Posterior vena cava (tissue), 2 donors: ENCODE measurements at regions not wholly inside any gene's neighbourhood (a gene's known extent, or its start where the extent isn't known, plus 50 kb on each side); places are given as distances from the start of the nearest gene placed in this dataset.

Experiments used
- DNase-seq: peaks from one replicate; pipeline ENCODE4 v3.0.0-alpha.2; 2020; ENCODE audit warnings: low spot score
- intact Hi-C, 2 donors: fragments of 100-400 bp; cut with DNase I; formaldehyde crosslinking; loops; one replicate each; pipeline versions ENCODE4 v1.14.1 to v1.14.2; 2022 to 2023
- donor health status: DM: yes; HTN: yes; CAD: no.
- donor health status: DM: yes; HTN: yes; CAD: no.

DNA sequence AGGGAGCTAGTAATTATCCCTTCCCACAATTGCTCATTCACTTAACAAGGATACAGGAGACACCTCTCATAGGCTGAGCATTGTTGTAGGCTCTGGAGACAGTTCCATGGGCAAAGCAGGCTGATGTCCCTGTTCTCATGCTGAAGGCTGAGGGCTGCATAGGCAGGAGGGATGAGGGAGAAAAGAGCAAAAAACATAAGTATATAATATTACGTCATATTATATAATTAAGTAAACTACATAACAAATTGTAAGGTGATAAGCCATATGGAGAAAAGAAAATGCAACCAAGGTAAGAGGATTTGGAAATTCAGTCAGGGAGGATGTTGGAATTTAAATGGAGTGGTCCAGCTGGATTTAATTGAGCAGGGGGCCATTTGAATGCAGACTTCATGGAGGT, 380.6 kb upstream of the ST6GAL2 start:
- intact Hi-C loops = no loop called here

DNA sequence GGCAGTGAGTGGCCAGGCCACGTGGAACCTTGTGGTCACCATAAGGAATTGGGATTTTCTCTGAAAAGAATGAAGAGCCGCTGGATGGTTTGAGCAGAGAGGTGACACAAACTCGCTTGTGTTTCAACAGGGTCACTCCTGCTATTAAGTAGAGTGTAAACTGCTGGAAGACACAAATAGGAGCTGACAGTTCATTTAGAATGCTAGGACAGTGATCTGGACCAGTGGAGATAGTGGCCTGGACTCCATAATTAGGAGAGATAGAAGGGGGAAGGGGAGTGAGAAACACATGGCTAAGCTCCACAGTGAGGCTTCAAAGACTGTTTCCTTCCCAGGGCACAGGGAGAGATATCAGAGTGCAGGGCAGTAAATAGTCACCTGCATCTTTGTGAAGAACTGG, 381.1 kb upstream of the ST6GAL2 start:
- DNase-seq = no peak
- intact Hi-C loops = no loop called here

More for the DNA sequence above, 380.6 kb upstream of the ST6GAL2 start:
- no peak for DNase-seq

DNA sequence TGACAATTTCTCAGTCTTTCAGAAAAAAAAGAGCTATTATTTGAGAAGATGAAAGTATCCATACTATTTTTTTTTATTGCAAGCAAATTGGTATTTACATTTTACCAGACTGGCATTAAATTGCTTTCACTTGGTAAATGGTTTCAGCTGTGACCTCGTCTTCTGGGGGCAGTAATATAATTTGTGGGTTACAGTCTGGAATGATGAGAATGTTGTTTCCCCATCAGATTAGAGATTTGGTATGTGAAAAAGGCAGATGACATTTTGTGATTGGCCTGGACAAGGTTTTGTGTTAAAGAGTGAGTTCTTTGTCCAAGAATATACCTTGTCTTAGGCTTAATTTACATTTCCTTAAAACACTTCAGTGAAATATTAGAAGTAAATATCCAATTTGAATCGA, 390.1 kb upstream of the ST6GAL2 start:
- intact Hi-C loops = no loop called here
- DNase-seq = no peak

DNA sequence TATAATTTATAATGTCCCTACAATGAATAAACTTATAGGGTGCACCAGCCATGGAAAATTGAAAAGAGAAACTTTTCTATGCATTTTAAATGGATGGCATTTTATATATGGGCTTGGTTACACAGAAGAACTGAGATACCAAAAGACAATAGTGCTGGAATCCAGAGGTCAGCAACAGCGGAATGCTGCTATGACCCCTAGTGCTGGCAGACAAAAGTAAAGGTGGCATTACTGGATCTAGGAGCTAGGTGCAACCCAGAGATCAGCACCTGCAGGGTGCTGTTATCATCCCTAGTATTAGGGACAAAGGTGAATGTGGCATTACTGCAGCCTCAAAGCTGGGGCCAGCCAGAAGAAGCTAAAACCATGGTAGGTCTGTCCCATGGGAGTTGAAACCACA, 392.7 kb upstream of the ST6GAL2 start:
- no peak for DNase-seq
- intact Hi-C loops = no loop called here

DNA sequence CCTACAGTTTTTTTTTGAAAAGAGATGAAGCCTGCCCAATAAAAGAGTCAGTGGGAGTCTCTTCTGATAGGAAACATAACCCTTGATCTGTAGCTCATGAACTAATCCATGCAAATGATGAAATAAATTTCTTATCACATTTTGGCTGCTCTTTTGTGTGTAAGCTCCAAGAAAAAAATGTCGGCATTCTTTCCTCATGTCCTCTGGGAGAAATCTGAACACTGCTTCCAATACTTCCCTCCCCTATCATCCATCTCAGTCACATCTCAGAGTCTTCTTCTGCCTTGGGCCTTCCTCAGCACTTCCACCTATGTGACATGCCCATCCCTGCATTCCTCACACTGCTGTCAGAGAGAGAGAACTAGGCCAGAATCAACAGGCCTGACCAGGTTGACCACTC, 395.7 kb upstream of the ST6GAL2 start:
- DNase-seq = no peak
- intact Hi-C loops = no loop called here

DNA sequence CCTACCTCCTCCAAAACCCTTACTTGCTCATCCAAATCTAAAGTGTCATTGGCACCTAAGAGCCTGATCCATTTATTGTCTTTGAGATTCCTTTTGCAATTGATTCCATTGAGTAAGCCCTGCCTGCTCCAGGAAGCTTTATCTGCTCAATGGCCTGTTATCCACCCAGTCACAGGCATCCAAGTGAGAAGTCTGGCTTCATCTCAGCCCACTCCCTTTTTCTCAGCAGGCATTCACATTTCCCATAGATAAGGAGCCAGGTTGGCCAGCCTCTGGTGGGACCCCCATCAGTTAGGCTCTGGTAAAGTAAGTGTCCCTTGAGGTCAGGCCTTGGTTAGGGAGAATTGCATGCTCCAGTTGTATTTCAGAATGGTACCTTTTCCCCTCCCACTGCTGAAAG, 396.2 kb upstream of the ST6GAL2 start:
- DNase-seq = no peak
- intact Hi-C loops = no loop called here

DNA sequence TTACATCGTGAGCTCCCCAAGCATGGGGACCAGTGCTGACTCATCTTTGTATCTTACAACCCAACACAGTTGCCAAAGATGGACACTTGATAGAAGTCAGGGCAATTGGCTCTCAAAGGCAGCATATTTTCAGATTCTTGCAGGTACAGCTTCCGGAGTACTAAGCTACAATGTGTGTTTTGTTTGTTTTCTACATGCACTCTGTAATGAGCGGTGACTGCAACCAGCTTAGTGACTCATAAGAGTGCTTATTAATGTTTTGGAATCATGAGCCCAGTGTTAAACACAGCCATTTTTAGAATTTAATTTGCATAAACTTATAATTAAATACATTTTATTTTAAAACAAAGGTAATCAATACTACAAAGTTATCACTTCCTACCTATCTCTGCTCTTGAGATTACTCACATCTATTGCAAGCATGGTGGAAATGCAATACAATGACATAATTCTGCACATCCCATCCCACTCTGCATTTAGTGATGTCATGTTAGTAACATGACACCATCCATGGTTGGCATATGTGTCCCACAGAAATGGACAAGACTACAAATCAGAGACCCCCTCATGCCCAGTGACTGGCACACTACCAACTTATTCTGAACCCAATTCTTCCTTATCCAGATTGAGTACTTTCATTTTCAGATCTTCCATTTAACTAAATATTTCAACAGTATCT, 399.8 kb upstream of the ST6GAL2 start:
- no peak for DNase-seq
- intact Hi-C loops = no loop called here

DNA sequence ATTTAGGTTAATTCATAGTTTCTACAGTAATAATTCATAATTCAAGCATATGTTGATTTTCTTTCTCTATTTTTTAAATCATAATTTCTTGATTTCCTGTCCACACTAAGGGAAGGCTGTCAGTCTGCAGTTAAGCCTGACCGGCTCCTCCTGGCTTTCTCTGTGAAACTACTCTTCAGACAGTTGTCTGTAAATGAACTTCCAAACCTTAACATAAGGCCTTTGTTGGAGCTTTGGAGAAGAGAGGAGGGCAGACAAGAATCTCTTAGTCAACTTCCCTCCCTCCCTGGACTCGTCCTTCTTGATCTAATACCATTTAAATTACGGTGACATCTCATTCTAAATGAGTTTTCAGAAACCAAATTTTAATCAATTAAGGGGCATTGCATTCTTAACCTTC, 404.1 kb upstream of the ST6GAL2 start:
- intact Hi-C loops = no loop called here
- DNase-seq = no peak

DNA sequence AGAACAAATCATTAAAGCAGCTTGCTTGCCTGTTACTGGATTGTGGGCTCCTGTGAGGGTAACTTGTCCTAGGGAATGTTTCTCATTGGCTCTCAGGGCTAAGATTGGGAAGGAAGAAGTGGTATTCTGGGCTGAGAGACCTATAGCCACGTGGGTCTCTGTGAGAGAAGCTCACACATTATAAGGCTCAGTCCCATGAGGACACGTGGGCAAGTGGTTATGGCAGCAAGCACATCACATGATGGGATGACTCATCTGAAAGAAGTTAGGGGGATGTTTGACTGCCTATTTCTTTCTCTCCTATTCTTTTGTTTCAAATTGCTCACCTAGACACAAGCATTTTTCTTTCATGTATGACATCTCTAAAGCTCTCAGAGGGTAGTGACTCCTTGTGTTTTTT, 418.0 kb upstream of the ST6GAL2 start:
- intact Hi-C loops = no loop called here
- DNase-seq = no peak

DNA sequence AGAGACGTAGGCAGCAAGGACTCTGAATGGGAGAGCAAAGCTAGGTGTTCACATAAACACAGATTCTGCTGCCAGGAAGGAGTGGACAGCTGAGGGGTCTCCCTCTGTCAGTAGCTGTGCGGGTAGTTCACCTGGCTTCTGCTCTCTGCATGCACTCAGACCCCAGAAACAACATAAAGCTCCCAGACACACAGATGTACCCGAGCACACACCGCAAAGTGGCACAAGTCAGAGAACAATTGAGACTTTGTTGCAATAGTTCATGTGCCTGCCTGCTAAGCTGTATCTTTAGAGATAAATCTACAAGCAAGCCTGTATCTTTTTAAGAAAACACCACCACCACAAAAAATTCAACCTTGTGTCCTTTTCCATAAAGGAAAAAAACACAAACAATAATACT, 420.0 kb upstream of the ST6GAL2 start:
- intact Hi-C loops = no loop called here
- no peak for DNase-seq

DNA sequence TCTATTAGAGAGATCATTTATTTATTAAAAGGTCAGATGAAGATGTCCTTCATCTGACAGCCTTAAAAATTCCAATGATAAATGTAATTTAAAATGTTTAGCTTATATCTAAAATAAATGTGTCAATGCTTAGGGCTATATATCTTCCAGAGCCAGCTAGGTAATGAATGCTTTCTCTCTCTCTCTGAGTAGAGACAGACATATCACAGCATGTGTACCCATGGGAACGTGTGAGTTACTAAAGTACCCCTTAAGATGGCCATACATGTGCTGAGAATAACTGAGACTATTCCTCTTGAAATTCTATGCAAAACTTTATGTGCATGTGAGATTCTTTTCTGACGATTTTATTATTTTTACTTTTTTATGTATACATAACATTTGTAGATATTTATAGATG, 420.9 kb upstream of the ST6GAL2 start:
- intact Hi-C loops = no loop called here
- no peak for DNase-seq

DNA sequence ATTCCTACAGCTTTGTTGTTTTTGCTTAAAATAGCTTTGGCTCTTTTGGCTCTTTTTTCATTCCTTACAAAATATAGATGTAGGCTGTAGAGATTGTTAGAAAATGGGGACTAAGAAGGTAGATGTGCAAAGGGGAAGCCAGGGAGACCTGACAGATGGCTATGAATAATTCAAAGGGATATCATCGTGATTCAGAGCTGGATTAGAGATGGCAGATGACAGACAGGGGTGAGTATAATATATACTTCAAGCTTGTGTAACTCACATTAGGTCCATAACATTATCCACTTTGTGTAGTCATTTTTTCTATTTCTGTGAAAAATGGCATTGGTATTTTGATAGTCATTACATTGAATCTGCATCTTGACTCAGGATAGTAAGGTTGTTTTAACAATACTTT, 422.9 kb upstream of the ST6GAL2 start:
- no peak for DNase-seq
- intact Hi-C loops = no loop called here

DNA sequence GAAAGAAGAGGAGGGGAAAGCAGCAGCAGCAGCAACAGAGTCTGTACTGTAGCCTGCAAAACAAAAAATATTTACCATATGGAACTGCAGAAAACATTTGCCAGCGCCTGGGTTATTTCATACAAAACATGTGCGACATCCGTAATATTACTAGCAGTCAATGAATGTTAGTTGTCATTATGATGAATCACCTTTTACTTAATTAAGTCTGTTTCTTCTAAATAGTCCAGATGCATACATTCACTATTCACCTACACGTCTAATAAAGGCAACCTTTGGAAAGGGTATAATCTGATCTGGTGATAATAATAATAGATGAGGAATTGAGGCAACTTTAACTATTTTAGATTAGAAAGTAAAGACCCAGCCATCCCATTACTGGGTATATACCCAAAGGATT, 426.3 kb upstream of the ST6GAL2 start:
- no peak for DNase-seq
- intact Hi-C loops = no loop called here

DNA sequence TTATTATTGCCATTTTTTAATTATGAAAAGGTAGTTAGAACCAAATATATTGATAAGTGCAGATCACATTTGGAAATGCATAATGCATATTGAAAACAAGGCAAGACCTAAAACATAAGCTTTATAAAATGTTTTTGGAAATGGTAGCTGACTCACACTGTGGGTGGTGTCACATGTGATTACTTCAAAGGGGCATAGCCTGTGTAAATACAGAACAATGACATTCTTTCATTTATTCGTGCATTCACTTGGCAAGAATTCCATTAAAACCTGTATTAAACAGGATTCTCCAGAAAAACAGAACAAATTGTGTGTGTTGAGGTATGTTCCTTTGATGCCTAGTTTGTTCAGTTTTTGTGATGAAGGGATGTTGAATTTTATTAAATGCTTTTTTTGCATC, 427.3 kb upstream of the ST6GAL2 start:
- DNase-seq = no peak
- intact Hi-C loops = no loop called here

DNA sequence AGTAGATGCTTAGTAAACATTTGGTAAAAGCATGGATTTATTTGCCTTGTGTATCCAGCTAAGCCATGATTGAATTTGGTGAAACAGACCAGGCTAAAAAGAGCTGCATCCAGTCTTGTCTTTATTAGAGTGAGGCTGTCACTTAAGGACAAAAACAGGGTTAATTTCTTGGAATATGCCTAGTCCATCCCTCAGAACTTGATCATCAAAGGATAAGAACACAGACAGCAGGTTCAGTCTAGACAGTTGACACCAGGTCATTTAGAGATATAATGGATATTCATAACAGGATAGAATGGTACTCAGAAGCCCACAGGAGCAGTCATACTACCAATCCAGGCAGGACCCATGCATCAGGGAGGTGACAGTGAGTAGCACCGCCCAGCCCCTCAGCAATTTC, 434.9 kb upstream of the ST6GAL2 start:
- no peak for DNase-seq
- intact Hi-C loops = loop anchor here in 1 of 2 donors (5.0 to 10.0 kb wide), 2 partner anchors 41 to 1604 kb away; no protein-coding TSS in a partner anchor

DNA sequence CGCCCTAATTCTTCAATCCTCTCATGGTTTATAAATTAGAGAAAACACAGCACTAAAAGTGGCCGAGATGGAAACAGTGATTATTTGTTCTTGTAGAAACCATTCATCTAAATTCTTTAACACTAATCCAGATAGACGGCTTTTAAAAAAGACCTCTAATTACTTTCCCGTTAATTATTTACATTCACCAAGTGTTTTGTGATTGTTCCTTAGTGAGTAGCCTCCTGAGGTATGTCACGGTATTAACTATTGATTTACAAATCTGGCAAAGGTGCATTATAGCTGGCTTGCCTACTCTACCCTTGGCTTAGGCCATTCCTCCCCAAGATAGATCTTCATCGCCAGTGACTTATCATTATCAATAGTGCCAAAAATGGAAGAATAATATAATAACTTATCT, 436.4 kb upstream of the ST6GAL2 start:
- DNase-seq = no peak
- intact Hi-C loops = loop anchor here in 1 of 2 donors (5.0 to 10.0 kb wide), 2 partner anchors 40 to 1602 kb away; no protein-coding TSS in a partner anchor

DNA sequence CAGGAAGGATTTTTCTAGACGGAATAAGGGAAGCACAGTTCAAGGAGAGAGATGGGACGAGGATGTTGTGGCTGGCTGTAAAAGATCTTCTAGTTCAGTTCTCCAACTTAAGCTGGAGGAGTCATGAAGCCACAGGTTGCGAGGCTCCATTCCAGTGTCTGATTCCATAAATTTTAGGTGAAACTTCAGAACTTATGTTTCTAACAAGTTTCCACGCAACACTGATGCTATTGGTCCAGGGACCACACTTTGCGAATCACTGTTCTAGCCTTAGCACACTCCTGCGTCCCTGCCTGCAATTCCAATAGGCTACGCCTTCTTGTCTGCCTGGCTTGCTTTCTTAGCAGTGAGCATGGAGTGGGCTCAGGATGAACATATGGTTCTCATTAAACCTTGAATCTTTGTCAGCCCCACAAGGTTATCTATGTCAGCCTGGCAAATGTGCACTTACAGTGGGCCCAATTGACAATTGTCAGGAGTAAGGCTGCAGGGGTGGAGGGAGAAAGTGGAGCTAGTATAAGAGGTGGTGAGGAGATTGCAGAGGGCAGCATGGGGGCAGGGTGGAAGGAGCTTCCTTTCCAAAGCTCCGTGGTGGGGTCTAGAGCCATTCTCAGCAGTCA, 438.1 kb upstream of the ST6GAL2 start:
- intact Hi-C loops = loop anchor here in 1 of 2 donors (5.0 to 10.0 kb wide), 2 partner anchors 38 to 1601 kb away; no protein-coding TSS in a partner anchor

DNA sequence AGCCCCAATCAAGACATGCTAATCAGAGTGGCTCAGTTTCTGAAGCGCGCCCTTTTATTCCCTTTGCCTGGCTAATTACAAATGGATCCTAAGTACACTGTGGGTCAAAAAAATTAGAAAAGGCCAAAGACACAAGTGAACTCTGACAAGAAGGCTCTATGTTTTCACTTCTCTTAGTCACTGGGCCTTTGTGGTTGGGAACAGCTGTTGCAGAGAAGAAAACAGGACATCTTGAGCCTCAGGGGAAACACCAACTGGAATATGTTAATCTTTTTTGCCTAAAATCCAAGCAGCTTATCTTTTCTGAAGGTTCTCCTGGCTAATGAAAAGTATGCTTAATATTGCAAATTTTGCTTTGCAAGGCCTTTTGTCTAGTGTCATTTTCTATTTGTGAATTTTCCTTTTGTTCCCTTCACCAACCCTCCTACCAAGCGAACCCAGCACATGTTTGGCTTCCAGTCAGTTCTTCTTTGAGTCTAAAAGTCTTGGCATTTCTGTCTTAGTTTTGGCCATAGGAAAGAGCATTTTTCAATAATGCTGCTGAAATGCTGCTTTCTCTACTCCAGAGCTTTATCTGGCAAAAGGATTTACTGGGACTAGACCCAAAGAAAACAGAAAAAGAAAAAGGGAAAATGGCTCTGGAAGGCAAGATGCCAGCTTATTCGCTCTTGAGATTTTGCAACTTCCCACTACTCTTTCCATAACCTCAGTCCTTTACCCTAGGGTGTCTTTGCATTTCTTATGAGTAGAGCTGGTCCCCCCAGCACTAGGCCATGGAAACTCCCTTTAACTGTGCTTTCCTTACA, 440.2 kb upstream of the ST6GAL2 start:
- no peak for DNase-seq
- intact Hi-C loops = loop anchor here in 1 of 2 donors (10.0 kb wide), 1 partner anchor 1599 kb away; no protein-coding TSS in a partner anchor

More for the DNA sequence above, 438.1 kb upstream of the ST6GAL2 start:
- DNase-seq = no peak

DNA sequence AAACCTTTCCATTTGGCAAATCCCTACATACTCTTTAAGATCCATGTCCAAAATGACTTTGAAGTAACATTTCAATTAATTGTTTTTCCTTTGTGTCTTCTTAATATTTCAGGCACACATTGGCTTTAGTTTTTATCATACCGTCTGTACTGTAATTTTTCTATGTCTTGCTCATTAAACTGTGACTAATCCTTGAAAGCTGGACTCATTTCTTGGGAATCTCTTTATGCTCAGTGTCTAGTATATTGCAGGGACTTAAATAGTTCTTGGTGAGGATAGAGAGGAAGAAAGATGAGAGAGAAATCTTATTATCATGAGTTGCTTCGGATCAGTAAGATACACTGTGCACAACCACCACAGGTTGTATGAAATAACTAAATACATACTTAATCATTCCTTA, 448.3 kb upstream of the ST6GAL2 start:
- no peak for DNase-seq
- intact Hi-C loops = loop anchor here (10.0 kb wide), 2 partner anchors 70 to 460 kb away; no protein-coding TSS in a partner anchor

DNA sequence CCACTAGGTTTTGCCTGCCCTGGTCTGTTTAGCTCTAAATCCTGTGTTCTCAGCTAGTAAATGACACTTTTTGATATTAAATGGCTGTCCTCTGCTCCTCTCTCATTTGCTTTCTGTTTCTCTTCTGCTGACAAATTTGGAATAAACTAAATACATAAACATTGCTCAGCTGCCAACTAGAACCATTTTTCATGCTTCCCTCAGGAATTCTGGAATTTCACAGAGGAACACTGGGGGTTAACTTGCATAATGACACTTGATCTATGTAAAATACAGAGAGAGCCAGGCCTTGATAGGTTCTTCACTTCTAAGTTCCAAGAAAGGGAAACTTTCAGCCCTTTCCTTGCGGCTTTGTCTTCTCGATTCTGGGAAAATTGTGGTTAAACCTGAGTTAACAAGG, 450.6 kb upstream of the ST6GAL2 start:
- intact Hi-C loops = loop anchor here (10.0 kb wide), 2 partner anchors 68 to 462 kb away; no protein-coding TSS in a partner anchor

More for the DNA sequence above, 450.6 kb upstream of the ST6GAL2 start:
- DNase-seq = no peak
